ENCODE measurements at regions not wholly inside any gene's neighbourhood (a gene's known extent, or its start where the extent isn't known, plus 50 kb on each side); places are given as distances from the start of the nearest gene placed in this dataset.

- H4K20me1 ChIP-seq (ENCODE audit: insufficient read depth, low read length), result no peaks in the 10 kb centered on the region
- H3K79me2 ChIP-seq (ENCODE audit: insufficient read depth, low read length), result no peaks in the 10 kb centered on the region
- H3K9me3 ChIP-seq (ENCODE audit: insufficient read depth, low read length, severe bottlenecking), result no peaks in the 10 kb centered on the region
- DNase-seq (no peak), ATAC-seq (ENCODE audit: insufficient read depth, low read depth) (no peak)
- H3K36me3 ChIP-seq (ENCODE audit: insufficient read depth, low read length), result no peaks in the 10 kb centered on the region
- H2AFZ ChIP-seq (ENCODE audit: low read depth, low read length), result no peak overlapping the region
- peaks cover 18% of the 10 kb centered on the region for H3K4me1 ChIP-seq (ENCODE audit: insufficient read depth, low read length)
- no peaks in the 10 kb centered on the region for H3K27me3 ChIP-seq (ENCODE audit: insufficient read depth, low read length, poor library complexity)
- no peak overlapping the region for H3K4me3 ChIP-seq (ENCODE audit: low read depth in 1 of 2, low read length in 2 of 2)
- no peak for TF ChIP-seq EZH2 (IDR thresholded peaks at IDR 0.05; ENCODE audit: borderline replicate concordance, low read depth, low read length, severe bottlenecking)
- TF ChIP-seq CTCF (IDR thresholded peaks at IDR 0.05; ENCODE audit: borderline replicate concordance, extremely low read depth, low read length, poor library complexity, severe bottlenecking), result no peak
- H3K9ac ChIP-seq (ENCODE audit: low read depth, low read length), result no peak overlapping the region
- no peak overlapping the region for H3K27ac ChIP-seq (ENCODE audit: low read length)
- no peak overlapping the region for H3K4me2 ChIP-seq (ENCODE audit: insufficient read depth, low read length)
Observed at GRCh38 chrY:13017493-13017892, 112.8 kb downstream of the DDX3Y start.

GRCh38 chrY:13019486-13019885, 114.8 kb downstream of the DDX3Y start:
- Histone ChIP-seq H3K4me3 (ENCODE audit: low read depth in 1 of 2, low read length in 2 of 2) (no peak overlapping the region), H3K9me3 (ENCODE audit: insufficient read depth, low read length, severe bottlenecking) (no peaks in the 10 kb centered on the region), H4K20me1 (ENCODE audit: insufficient read depth, low read length) (no peaks in the 10 kb centered on the region), H2AFZ (ENCODE audit: low read depth, low read length) (no peak overlapping the region), H3K36me3 (ENCODE audit: insufficient read depth, low read length) (no peaks in the 10 kb centered on the region), H3K4me2 (ENCODE audit: insufficient read depth, low read length) (no peak overlapping the region), H3K79me2 (ENCODE audit: insufficient read depth, low read length) (no peaks in the 10 kb centered on the region), H3K27ac (ENCODE audit: low read length) (no peak overlapping the region), H3K4me1 (ENCODE audit: insufficient read depth, low read length) (peaks cover 18% of the 10 kb centered on the region), H3K27me3 (ENCODE audit: insufficient read depth, low read length, poor library complexity) (no peaks in the 10 kb centered on the region), H3K9ac (ENCODE audit: low read depth, low read length) (no peak overlapping the region)
- no peak for DNase-seq
- TF ChIP-seq EZH2 (IDR thresholded peaks at IDR 0.05; ENCODE audit: borderline replicate concordance, low read depth, low read length, severe bottlenecking) (no peak), CTCF (IDR thresholded peaks at IDR 0.05; ENCODE audit: borderline replicate concordance, extremely low read depth, low read length, poor library complexity, severe bottlenecking) (no peak)
- no peak for ATAC-seq (ENCODE audit: insufficient read depth, low read depth)

GRCh38 chrY:13020839-13021238, 116.2 kb downstream of the DDX3Y start:
- ATAC-seq (ENCODE audit: insufficient read depth, low read depth), result no peak
- H4K20me1 ChIP-seq (ENCODE audit: insufficient read depth, low read length), result no peaks in the 10 kb centered on the region
- no peak overlapping the region for H3K4me2 ChIP-seq (ENCODE audit: insufficient read depth, low read length)
- TF ChIP-seq EZH2 (IDR thresholded peaks at IDR 0.05; ENCODE audit: borderline replicate concordance, low read depth, low read length, severe bottlenecking) (no peak), CTCF (IDR thresholded peaks at IDR 0.05; ENCODE audit: borderline replicate concordance, extremely low read depth, low read length, poor library complexity, severe bottlenecking) (no peak)
- H3K4me3 ChIP-seq (ENCODE audit: low read depth in 1 of 2, low read length in 2 of 2), result no peak overlapping the region
- DNase-seq, result no peak
- peaks cover 15% of the 10 kb centered on the region for H3K4me1 ChIP-seq (ENCODE audit: insufficient read depth, low read length)
- H3K27ac ChIP-seq (ENCODE audit: low read length), result no peak overlapping the region
- no peaks in the 10 kb centered on the region for H3K27me3 ChIP-seq (ENCODE audit: insufficient read depth, low read length, poor library complexity)
- H3K79me2 ChIP-seq (ENCODE audit: insufficient read depth, low read length), result no peaks in the 10 kb centered on the region
- H2AFZ ChIP-seq (ENCODE audit: low read depth, low read length), result no peak overlapping the region
- H3K36me3 ChIP-seq (ENCODE audit: insufficient read depth, low read length), result no peaks in the 10 kb centered on the region
- no peaks in the 10 kb centered on the region for H3K9me3 ChIP-seq (ENCODE audit: insufficient read depth, low read length, severe bottlenecking)
- H3K9ac ChIP-seq (ENCODE audit: low read depth, low read length), result no peak overlapping the region

- H3K9me3 ChIP-seq (ENCODE audit: insufficient read depth, low read length, severe bottlenecking), result no peaks in the 10 kb centered on the region
- H3K79me2 ChIP-seq (ENCODE audit: insufficient read depth, low read length), result no peaks in the 10 kb centered on the region
- no peaks in the 10 kb centered on the region for H3K4me1 ChIP-seq (ENCODE audit: insufficient read depth, low read length)
- no peaks in the 10 kb centered on the region for H3K36me3 ChIP-seq (ENCODE audit: insufficient read depth, low read length)
- no peak overlapping the region for H2AFZ ChIP-seq (ENCODE audit: low read depth, low read length)
- TF ChIP-seq EZH2 (IDR thresholded peaks at IDR 0.05; ENCODE audit: borderline replicate concordance, low read depth, low read length, severe bottlenecking) (no peak), CTCF (IDR thresholded peaks at IDR 0.05; ENCODE audit: borderline replicate concordance, extremely low read depth, low read length, poor library complexity, severe bottlenecking) (no peak)
- no peaks in the 10 kb centered on the region for H3K27me3 ChIP-seq (ENCODE audit: insufficient read depth, low read length, poor library complexity)
- no peaks in the 10 kb centered on the region for H4K20me1 ChIP-seq (ENCODE audit: insufficient read depth, low read length)
- H3K9ac ChIP-seq (ENCODE audit: low read depth, low read length), result no peak overlapping the region
- DNase-seq (no peak), ATAC-seq (ENCODE audit: insufficient read depth, low read depth) (no peak)
- H3K4me2 ChIP-seq (ENCODE audit: insufficient read depth, low read length), result no peak overlapping the region
- no peak overlapping the region for H3K4me3 ChIP-seq (ENCODE audit: low read depth in 1 of 2, low read length in 2 of 2)
- no peak overlapping the region for H3K27ac ChIP-seq (ENCODE audit: low read length)
Observed at GRCh38 chrY:13023607-13024006, 118.9 kb downstream of the DDX3Y start.

Measured in DND-41 (cell line).